GM18868 (cell line): ENCODE measurements at regions not wholly inside any gene's neighbourhood (a gene's known extent, or its start where the extent isn't known, plus 50 kb on each side); places are given as distances from the start of the nearest gene placed in this dataset.

Source experiments
- ATAC-seq: cut with Tn5 transposase; IDR thresholded peaks from one replicate; pipeline ENCODE4 v1.9.1; 2021; ENCODE audit warnings: mild to moderate bottlenecking, moderate library complexity; ENCODE audit not compliant: unreplicated experiment

DNA sequence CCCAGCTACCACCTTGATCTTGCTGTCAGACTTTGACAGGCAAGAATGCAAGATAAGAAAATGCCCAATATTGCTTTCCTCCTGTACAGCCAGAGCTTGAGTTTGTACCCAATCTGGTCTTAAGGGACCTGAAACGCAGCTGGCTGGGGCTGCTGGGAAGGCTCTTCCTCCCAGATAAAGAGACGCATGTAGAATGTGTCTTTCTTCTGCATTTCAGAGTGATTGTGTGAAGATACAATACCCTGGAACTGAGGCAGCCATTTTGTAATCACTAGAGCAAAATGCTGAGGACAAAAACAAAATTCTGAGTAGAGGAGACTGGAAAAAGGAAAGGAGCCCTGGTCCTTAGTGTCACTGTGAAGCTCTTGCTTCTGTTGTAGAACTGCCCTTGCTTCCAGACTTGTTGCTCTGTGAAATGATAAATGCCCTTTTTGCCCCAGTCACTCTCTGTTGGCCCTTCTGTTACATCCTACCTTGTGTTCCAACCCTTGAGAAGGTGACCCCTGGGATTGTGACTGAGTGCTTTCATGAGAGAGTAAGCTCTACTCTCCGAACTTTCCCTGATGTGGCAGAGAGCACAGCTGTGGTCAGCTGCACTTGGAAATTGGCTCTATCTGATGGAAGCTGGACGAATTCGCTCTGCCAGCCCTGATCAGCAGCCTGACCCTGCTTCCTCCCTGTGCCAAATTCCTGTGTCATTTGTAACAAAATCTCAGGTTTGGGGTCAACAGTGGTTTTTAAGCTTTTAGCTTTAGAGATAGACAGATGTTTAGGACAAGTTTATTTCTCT, 137.4 kb upstream of the RBMS1 start:
- no peak for ATAC-seq

DNA sequence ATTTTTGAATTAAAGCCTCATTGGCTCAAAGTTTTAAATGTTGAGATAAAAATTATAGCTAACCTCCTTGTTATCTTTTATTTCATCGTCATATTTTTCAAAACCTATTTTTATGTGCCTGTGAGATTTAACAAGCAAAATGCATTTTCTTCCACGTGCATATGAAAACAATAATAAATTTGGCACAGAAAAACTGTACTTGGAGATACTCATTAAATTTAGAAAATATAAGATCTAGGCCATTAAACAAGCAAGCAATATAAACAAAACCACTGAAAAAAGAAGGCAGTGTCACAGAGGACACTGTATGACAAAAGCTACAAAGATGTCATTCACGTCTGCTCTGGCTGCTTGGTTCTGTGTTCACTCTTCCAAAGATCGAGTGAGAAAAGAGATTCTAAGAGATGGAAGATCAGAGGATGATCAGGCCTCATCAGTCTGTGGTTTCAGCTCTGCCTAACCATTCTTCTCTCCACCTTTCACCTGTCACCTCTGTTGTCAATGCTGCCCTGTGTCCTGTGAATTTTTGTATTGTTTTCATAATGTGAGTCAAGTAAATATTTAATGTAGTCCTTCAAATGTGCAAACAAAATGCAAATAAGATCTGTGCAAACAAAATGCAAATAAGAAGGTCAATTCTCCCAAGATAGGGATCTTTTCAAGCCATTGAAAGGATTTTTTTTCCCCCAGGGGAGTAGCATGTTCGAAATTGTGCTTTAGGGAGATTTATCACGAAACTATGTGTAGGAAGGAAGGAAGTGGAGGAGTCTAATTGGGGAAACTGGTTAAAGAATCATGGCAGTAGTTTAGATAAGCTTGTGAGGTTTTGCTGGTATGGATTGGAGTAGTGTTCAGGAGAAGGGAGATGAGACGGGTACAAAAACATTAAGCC, 138.7 kb upstream of the RBMS1 start:
- ATAC-seq: no peak

DNA sequence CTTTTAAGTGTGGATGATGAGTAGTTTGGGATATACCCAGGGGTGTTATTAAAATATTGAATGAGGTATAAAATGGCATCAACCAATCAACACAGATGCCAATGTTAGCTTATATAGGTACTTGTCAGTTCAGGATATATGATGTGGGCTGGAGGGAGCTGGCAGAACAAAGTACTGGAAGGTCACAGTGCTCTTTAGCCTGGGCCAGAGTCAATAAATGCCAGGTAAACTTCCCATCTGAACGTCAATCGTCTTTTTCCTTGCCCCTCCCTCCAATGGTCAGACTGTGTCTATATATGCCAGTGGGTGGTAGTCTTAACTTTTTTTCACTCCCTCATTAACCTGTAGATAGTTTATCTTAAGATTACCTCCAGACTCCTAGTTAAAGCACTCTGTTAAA, 140.8 kb upstream of the RBMS1 start:
- no peak for ATAC-seq

DNA sequence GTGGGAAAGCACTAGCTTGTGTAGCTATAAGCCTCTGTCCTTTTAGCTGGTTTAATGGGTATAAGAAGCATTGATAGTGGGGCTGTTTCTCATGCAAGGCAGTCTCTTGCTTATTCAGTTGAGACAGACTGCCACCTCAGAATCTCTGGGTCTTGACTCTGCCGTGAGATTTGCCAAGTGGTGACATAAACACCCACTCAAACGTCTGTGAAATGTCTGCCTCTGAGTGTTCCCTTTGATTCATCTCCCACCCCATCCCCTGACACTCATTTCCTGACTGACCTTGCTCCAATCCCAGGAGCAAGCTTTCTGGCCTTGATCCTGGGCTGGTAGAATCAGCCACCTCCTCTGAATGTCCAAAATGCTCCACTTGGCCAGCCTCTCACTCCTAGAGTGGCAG, 141.9 kb upstream of the RBMS1 start:
- no peak for ATAC-seq

DNA sequence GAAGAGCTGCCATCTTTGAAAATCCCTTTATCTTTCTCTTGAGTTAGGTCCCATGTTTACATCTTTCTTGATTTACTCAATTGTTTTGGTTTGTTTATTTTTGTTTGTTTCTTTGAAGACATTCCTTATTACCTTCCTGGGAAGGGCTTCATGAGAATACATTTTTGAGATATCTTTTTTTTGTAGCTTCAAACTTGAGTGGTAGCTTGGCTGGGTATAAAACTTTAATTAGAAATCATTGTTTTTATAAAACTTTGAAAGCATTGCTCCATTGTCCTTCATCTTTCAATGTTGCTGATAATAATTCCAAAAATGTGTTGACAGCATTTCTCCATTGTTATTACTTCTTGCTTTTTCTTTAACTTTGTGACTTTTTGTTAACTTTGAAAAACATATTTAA, 145.9 kb upstream of the RBMS1 start:
- no peak for ATAC-seq

DNA sequence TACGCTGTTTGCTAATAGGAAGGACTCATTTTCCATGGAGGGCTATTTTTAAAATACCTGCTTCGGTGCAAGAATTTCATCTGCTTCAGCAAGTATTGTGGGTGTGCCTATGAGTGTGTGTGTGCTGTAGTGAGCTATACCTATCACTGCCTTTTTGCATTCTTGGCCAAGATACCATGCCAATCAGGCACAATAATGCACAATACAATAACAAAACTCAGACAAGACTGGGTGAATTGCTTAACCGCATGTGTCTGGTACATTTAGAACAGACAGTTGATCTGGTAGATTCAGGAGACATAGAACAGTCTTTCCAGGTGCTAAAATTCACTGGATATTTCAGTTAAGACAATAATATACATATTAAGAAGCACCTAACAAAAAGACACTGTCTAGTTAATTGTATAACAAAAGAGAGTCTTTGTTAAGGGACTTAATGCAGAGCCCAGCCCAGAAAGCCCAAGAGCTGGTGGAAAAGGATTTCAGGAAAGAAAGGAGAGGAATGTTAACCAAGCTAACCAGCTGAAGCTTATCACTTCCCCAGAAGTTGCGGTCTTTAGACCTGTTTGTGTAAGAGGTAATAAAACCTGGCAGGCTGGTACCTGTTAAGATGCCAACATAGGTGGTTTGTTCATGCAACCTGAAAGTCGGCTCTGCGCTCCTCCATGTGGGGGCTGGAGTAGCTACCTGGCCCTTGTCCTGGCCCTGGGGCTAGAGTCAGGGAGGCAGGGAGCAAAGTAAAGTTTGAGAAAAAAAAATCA, 153.3 kb upstream of the RBMS1 start:
- ATAC-seq: no peak

DNA sequence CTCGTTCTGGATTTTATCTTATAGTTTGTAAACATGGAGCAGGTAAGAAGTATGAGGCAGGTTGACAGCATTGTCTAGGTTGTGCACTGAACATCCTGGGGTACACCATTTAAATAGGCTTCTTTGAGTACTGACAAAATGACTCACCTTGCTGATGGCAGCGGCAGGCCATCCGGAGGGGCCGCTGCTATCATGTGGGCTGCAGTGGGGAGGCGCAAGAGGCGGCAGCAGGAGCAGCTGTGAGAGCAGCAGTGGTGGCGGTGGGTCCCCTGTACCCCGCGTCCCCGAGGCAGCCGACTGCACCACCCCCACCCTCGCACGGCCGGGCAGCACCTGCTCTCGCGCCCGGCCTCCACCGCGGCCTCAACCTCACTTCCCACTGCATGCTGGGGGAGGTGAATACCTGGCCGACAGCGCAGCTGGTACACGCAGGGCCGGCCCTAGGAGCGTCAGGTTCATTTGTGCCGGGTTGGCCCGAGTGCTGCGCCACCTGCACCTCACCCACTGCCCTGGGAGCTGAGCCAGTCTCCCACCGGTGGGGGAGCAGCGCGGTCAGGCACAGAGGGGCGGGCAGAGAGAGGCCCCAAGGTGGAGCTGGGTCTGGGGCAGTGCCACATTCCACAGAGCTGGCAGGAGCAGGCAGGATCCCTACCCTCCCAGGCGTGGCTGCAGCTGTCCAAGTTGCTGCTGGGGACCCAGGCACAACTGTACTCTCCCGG, 154.5 kb upstream of the RBMS1 start:
- ATAC-seq: no peak

DNA sequence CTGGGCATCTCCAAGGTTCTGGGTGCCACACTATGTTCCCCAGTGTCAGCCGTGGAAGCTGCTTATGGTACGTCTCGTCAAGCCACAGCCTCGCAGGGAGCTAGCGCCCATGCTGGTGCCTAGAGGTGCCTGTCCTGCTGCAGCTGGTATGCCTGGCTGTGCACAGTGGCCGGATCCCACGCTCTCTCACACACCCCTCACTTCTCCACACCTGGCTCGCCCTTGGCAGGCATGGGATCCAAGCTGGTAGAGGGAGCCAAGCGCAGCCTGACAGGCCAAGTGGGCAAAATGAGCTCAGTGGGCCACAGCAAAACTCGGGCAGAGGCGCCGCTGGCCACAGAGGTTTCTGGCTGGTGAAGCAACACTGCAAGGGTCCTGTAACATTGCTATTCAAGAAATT, 156.1 kb upstream of the RBMS1 start:
- ATAC-seq: no peak

DNA sequence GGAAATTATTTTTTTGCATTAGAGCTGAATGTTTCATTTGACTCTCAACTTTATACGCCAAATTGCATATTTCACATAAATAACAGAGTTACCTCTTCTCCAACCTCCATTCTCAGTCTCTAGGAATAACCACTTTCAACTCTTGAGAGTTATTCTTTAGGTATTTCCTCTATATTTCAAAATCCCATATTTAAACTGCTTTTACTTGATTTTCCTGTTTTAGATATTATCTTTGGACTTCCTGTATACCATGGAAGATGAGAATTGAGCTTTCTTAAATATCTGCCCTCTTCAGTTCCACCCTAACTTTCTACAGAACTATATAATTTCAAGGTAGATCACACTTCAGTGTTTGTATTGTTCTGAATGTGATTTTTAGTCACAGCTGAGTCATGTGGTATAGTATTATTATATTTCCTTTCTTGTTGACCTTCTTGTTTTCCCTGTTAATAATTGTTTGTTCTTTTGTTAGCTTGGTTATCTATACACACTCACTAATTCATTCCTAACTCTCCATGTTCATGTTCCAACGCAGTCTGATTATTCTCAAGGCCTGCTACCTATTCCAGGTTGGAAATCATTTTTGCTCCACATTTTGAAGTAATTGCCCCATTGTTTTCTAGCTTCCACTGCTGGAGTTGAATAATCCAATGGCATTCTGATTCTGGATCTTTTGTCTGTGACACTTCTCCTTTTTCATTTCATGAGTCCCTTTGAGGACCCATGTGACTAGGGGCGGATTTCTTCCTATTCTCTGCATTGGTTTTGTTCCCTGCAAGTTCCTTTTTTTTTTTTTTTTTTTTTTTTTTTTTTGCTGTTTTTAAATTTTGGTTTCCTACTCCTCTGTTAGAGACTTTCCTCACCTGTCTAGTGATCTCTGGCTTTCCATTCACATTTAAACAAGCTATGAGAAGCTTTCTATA, 156.8 kb upstream of the RBMS1 start:
- ATAC-seq: no peak

DNA sequence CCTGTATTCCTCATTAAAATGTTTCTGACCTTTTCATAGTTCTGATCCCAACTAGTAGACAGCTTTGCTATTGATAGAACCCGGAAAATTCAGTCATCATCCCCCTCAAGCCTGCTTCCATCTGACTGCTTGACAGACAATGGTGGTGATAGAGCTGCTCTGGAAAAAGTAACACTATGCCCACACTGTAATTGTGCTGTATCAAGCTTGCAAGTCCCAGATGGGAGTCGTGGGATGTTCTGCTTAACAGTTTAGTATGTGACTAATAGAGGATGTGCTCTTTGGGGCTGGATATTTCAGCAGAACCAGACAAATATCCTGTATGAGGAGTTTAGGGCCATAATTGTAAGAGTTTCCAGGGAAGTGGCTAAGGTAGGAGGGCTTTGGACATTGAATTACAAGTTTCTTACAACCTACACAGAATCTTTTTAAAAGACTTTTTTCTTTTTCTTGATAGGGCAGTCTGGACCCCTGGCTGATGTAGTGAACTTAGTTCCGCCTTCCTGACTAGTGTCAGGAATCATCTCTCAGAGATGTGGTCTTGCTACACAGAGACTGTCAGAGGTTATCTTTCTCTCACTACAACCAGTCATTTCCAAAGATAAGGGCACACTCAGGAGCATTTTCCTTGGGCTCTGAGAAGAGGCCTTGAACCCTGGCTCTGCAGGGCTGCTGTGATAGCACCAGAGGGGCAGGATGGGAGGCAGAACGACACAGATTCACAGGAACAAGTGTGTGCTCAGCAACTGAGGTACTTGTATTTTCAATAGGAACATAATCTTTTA, 158.0 kb upstream of the RBMS1 start:
- peak; percentile 8 for ATAC-seq

DNA sequence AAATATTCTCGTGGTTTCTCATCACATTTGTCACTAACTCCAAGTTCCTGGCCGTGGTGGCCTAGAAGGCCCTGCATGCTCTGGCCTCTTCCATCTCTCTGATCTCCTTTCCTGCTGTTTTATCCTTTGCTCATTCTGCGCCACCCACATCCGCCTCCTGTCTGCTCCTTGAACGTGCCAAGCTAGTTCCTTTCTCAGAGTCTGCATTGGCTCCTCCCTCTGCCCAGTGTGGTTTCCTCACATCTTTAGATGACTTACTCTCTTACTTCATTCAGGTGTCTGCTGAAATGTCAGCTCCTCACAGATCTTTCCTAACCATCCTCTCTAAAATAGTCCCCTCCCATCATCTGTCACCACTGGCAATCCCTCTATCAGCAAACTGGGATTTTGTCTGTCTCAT, 158.6 kb upstream of the RBMS1 start:
- ATAC-seq: peak; percentile 90

DNA sequence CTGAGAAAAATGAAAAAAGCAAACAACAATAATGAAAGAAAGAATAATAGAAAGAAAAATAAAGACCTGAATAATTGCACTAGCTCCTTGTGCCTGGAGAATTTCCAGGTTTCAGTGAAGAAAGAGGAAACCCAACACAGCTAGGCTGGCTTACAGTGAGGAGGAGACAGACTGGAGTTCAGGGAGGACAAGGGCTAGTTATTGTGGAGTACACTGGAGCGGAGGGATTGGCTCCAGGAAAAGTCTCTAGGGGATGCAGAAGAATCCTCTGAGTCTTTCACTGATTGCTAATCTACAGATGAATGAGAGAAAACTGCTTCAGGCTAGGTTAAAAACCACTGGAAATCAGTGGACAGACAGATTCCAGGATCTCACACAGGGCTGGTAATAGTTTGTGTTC, 163.6 kb upstream of the RBMS1 start:
- no peak for ATAC-seq

DNA sequence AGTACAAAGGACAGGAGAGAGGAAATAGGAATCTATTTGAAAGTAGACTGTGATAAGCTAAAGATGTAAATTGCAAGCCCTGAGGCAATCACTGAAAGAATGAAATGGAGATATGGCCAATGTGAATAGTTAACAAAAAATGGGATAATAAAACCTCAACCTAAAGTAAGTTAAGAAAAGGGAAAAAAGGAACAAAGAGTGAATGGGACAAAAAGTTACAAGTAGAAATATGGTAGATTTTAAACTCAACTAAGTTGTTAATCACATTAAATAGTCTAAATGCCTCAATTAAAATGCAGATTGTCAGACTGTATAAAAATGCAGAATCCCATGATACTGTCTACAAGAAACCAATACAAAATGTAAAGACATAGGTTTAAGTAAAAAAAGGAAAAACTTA, 165.2 kb upstream of the RBMS1 start:
- no peak for ATAC-seq

DNA sequence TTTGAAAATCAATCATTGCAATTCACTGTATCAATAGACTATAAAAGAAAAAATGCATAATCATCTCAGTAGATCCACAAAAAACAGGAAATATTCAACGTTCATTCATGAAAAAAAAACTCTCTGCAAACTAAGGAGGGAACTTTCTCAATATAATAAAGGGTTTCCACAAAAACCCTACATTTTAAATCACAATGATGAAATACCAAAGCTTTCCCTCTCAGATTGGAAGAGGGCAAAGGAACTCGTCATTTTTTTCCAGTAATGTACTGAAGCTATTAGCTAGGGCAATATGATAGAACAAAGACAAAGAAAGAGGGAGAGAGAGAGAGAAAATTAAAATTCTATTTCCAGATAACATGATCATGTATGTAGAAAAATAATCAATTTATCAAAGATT, 167.1 kb upstream of the RBMS1 start:
- ATAC-seq: no peak

DNA sequence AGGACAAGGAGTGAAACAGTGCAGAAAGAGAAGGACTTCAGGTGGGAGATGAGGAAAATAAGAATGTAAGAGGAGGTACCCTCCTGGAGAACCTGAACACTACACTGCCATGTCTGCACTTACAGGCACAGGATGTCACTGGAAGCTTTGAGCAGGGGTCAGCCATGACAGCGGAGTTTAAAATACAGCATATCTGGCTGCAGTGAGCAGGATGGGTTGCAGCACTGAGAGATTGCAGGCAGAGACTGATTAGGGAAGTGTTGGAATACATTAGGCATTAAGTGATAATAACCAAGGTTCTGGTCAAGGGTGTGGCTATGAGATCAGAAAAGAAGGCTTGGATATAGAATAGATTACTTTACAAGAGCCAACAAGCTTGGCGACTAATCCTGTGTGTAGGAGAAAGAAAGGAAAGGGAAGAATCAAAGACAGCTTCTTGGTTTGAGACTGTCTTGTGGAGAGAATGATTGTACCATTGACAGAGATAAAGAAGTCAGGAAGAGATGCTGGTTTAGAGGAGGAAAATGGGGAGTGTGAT, 171.1 kb upstream of the RBMS1 start:
- no peak for ATAC-seq

DNA sequence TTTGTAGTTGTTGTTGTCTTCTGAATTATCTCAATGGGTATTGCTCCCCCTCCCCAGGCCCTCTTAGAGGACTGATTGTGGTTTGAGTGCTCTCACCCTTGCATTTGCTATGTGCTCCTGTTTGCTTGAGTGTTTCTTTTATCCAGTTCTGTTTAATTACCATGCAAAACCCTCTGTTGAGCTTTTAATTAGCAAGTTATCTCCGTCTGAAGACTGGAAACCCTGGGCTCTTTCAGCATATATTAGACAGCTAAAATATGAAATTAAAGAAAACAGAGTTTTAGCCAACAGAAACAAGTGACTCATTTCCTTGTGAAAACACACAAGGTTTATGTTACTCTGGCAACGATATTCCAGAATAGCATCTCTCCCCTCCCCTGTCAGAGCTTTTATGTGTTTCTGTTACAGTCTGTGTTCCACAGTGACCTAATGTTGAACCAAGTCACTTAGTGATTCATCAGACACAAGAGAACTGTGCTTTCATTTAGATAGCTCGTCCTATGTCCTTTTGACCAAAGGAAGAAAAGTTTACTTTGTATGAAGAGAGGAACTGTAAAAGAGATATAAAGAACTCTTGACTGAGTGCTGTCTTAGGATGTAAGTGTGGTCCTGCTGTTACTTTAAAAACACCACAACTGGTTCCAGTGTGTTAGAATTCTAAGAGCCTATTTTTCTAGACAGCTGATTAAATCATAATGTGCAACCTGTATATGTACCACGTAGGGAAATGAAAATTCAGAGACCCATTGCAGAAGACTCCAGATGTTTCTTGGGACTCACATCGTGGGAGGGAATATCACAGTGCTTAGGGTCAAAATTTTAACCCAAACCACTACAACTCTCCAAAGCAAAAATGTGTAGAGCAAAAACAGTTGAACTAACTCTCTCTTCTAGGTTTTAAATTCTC, 172.8 kb upstream of the RBMS1 start:
- ATAC-seq: peak; percentile 94

DNA sequence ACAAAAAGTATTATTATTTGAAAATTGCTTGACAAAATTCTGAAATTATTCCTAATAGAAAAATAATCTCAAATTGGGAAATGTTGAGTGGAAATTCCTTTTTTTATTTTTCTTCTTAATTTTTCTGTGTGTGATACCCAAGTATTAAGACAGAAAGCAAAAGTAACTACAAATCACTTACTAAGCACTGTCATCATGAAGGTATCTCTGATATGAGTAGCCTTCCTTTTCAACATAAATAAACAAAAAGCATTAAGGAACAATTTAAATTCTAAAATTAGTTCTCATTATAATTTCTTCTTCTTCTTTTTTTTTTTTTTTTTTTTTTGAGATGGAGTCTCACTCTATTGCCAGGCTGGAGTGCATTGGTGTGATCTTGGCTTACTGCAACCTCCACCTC, 174.2 kb upstream of the RBMS1 start:
- ATAC-seq: no peak

DNA sequence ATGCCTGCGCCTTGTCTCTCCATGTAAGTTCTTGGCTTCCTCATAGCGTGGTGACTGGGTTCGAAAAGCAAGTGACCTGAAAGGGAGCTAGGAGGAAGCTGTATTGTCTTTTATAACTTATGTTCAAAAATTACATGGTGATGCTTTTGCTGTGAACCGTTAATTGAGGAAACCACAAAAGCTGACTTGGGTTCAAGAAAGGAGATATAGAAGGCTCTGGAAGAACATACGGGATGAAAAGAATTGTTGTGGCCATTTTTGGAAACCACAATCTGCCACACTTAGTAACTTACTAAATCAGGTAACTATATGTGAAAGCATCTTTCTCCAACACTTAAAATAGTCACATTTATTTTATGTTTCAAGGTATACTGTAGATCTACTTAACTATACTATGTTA, 177.0 kb upstream of the RBMS1 start:
- no peak for ATAC-seq
